GM12891 (cell line): ENCODE measurements at regions not wholly inside any gene's neighbourhood (a gene's known extent, or its start where the extent isn't known, plus 50 kb on each side); places are given as distances from the start of the nearest gene placed in this dataset.

Experiments
- POLR2A ChIP-seq: IDR thresholded peaks from 2 replicates; pipeline ENCODE4 v1.6.1; 2011; ENCODE audit warnings: low read depth, low read length, control low read depth
- POLR2AphosphoS5 ChIP-seq: IDR thresholded peaks from 2 replicates; pipeline ENCODE4 v1.6.1; 2011; ENCODE audit warnings: low read depth, low read length, control low read depth
- TAF1 ChIP-seq: IDR thresholded peaks from 2 replicates; pipeline ENCODE4 v1.6.1; 2011; ENCODE audit warnings: low read depth, low read length, control low read depth

- TF ChIP-seq POLR2A (no peak), TAF1 (no peak), POLR2AphosphoS5 (no peak)
These were observed 249.1 kb upstream of the LYZL1 start for GRCh38 chr10:29039677-29040189.
